IMR-90 (cell line): ENCODE measurements at regions not wholly inside any gene's neighbourhood (a gene's known extent, or its start where the extent isn't known, plus 50 kb on each side); places are given as distances from the start of the nearest gene placed in this dataset.

Source experiments
- ATAC-seq: fragments of 200-7000 bp; cut with Tn5 transposase; 2 replicates; pipeline ENCODE4 v1.9.1; 2020; ENCODE audit warnings: low read depth, mild to moderate bottlenecking, moderate library complexity
- BruUV-seq: library from RNA; stranded (reverse); fragments of 400-500 nt; replicated peaks from 2 replicates; lab custom pipeline; 2021; lab: Mats Ljungman, UMichigan
- CTCF ChIA-PET: fragments of 300-600 bp; formaldehyde crosslinking; extraction: SDS; loops from one replicate; lab custom pipeline; 2021; ENCODE audit warnings: antibody characterized with exemption; lab: Yijun Ruan, JAX
- POLR2A ChIA-PET: fragments of 300-600 bp; sonication (Branson Sonifier 250); formaldehyde crosslinking; loops from one replicate; lab custom pipeline; 2022; ENCODE audit warnings: antibody characterized with exemption; ENCODE audit not compliant: unreplicated experiment; lab: Charles Lee
- DNase-seq: peaks from one replicate; pipeline ENCODE4 v3.0.0; 2013
- H2AFZ ChIP-seq: replicated peaks from 2 replicates; pipeline ENCODE3; 2013; ENCODE audit warnings: low read length, mild to moderate bottlenecking; ENCODE audit not compliant: poor library complexity
- H2AK5ac ChIP-seq: 2 replicates; pipeline ENCODE4 v1.6.1; 2013; ENCODE audit warnings: low read depth, low read length, inconsistent platforms
- H2AK9ac ChIP-seq: replicated peaks from 2 replicates; pipeline ENCODE3; 2013; ENCODE audit warnings: mild to moderate bottlenecking, low read depth, low read length, moderate library complexity; ENCODE audit not compliant: poor library complexity
- H2BK120ac ChIP-seq: 2 replicates; pipeline ENCODE4 v1.6.1; 2013; ENCODE audit warnings: low read depth, low read length, inconsistent platforms
- H2BK15ac ChIP-seq: 3 replicates; pipeline ENCODE4 v1.6.1; 2013; ENCODE audit warnings: low read depth, low read length, inconsistent platforms
- H2BK20ac ChIP-seq: 2 replicates; pipeline ENCODE4 v1.6.1; 2013; ENCODE audit warnings: low read depth, mild to moderate bottlenecking, inconsistent platforms, low read length, moderate library complexity
- H2BK5ac ChIP-seq: 2 replicates; pipeline ENCODE4 v1.6.1; 2013; ENCODE audit warnings: mild to moderate bottlenecking, low read depth, low read length, inconsistent platforms; ENCODE audit not compliant: poor library complexity, severe bottlenecking
- H3K14ac ChIP-seq: replicated peaks from 2 replicates; pipeline ENCODE4 v1.6.1; 2013; ENCODE audit warnings: low read depth, low read length, inconsistent platforms
- H3K18ac ChIP-seq: 2 replicates; pipeline ENCODE4 v1.6.1; 2013; ENCODE audit warnings: low read depth, low read length, control low read depth
- H3K23ac ChIP-seq: 2 replicates; pipeline ENCODE4 v1.6.1; 2013; ENCODE audit warnings: low read depth, low read length, inconsistent platforms
- H3K27ac ChIP-seq: 2 replicates; pipeline ENCODE4 v1.5.1; 2013; ENCODE audit warnings: mild to moderate bottlenecking, control low read depth, low read length; ENCODE audit not compliant: insufficient read depth
- H3K27me3 ChIP-seq: 2 replicates; pipeline ENCODE4 v1.6.1; 2013; ENCODE audit warnings: low read length; ENCODE audit not compliant: control insufficient read depth, insufficient read depth
- H3K36me3 ChIP-seq: 2 replicates; pipeline ENCODE4 v1.6.1; 2013; ENCODE audit warnings: low read length, mixed read lengths; ENCODE audit not compliant: control insufficient read depth, insufficient read depth
- H3K4ac ChIP-seq: 2 replicates; pipeline ENCODE4 v1.6.1; 2013; ENCODE audit warnings: low read depth, low read length, inconsistent platforms
- H3K4me1 ChIP-seq: 2 replicates; pipeline ENCODE4 v1.6.1; 2013; ENCODE audit warnings: low read length, mixed read lengths; ENCODE audit not compliant: control insufficient read depth, insufficient read depth
- H3K4me2 ChIP-seq: 2 replicates; pipeline ENCODE4 v1.6.1; 2013; ENCODE audit warnings: low read depth, mild to moderate bottlenecking, control low read depth, low read length, moderate library complexity
- H3K4me3 ChIP-seq: 2 replicates; pipeline ENCODE4 v1.5.1; 2013; ENCODE audit warnings: low read depth, mild to moderate bottlenecking, control low read depth, low read length, moderate library complexity; ENCODE audit not compliant: insufficient read depth
- H3K56ac ChIP-seq: 2 replicates; pipeline ENCODE4 v1.6.1; 2013; ENCODE audit warnings: low read length, inconsistent platforms; ENCODE audit not compliant: insufficient read depth; ENCODE audit errors: extremely low read depth
- H3K79me1 ChIP-seq, 2 experiments: 2 replicates each; pipeline ENCODE4 v1.6.1; 2013; ENCODE audit warnings: low read length in 2 of 2, inconsistent platforms in 1 of 2, low read depth in 1 of 2
- H3K9ac ChIP-seq: 2 replicates; pipeline ENCODE4 v1.6.1; 2013; ENCODE audit warnings: low read depth, low read length, control low read depth
- H3K9me1 ChIP-seq: 2 replicates; pipeline ENCODE4 v1.6.1; 2013; ENCODE audit warnings: low read length, inconsistent platforms; ENCODE audit not compliant: insufficient read depth
- H3K9me3 ChIP-seq: 2 replicates; pipeline ENCODE4 v1.6.1; 2013; ENCODE audit warnings: low read length; ENCODE audit not compliant: control insufficient read depth, insufficient read depth
- H4K20me1 ChIP-seq: 2 replicates; pipeline ENCODE4 v1.6.1; 2013; ENCODE audit warnings: low read length, inconsistent platforms; ENCODE audit not compliant: insufficient read depth
- H4K5ac ChIP-seq: 2 replicates; pipeline ENCODE4 v1.6.1; 2013; ENCODE audit warnings: mild to moderate bottlenecking, low read depth, low read length, control low read depth
- H4K8ac ChIP-seq, 2 experiments: 2 replicates each; pipeline ENCODE4 v1.6.1; 2013; ENCODE audit warnings: low read depth in 2 of 2, low read length in 2 of 2, control low read depth in 1 of 2, inconsistent platforms in 1 of 2
- H4K91ac ChIP-seq: 2 replicates; pipeline ENCODE4 v1.6.1; 2013; ENCODE audit warnings: low read depth, low read length, inconsistent platforms; ENCODE audit not compliant: insufficient read depth
- BHLHE40 ChIP-seq: fragments of 150-350 bp; IDR thresholded peaks from 2 replicates; pipeline ENCODE4 v1.6.1; 2016; ENCODE audit warnings: mild to moderate bottlenecking, low read depth, low read length
- CEBPB ChIP-seq: IDR thresholded peaks from 2 replicates; pipeline ENCODE4 v1.6.1; 2012; ENCODE audit warnings: low read depth, low read length, improper control_type of control experiment
- CHD1 ChIP-seq: IDR thresholded peaks from 2 replicates; pipeline ENCODE4 v1.6.1; 2012; ENCODE audit warnings: low read depth, low read length, improper control_type of control experiment
- CTCF ChIP-seq: conservative IDR thresholded peaks from 2 replicates; pipeline ENCODE4 v1.5.1; 2012; ENCODE audit warnings: mild to moderate bottlenecking, low read depth, low read length, improper control_type of control experiment
- FOS ChIP-seq: fragments of 150-350 bp; IDR thresholded peaks from 2 replicates; pipeline ENCODE4 v1.6.1; 2016; ENCODE audit warnings: low read depth, low read length
- MAFK ChIP-seq: IDR thresholded peaks from 2 replicates; pipeline ENCODE4 v1.6.1; 2012; ENCODE audit warnings: low read depth, low read length, improper control_type of control experiment
- MAZ ChIP-seq: IDR thresholded peaks from 2 replicates; pipeline ENCODE4 v1.6.1; 2012; ENCODE audit warnings: low read depth, mild to moderate bottlenecking, low read length, improper control_type of control experiment, moderate library complexity, borderline replicate concordance
- MXI1 ChIP-seq: IDR thresholded peaks from 2 replicates; pipeline ENCODE4 v1.6.1; 2012; ENCODE audit warnings: low read depth, mild to moderate bottlenecking, low read length, moderate library complexity, borderline replicate concordance
- RAD21 ChIP-seq: IDR thresholded peaks from 2 replicates; pipeline ENCODE4 v1.6.1; 2012; ENCODE audit warnings: low read length, improper control_type of control experiment
- RCOR1 ChIP-seq: IDR thresholded peaks from 2 replicates; pipeline ENCODE4 v1.6.1; 2012; ENCODE audit warnings: mild to moderate bottlenecking, low read length, improper control_type of control experiment; ENCODE audit not compliant: insufficient replicate concordance
- RFX5 ChIP-seq: IDR thresholded peaks from 2 replicates; pipeline ENCODE4 v1.8.0; 2012; ENCODE audit warnings: low read depth, mild to moderate bottlenecking, low read length, moderate library complexity
- SMC3 ChIP-seq: fragments of 150-350 bp; IDR thresholded peaks from 2 replicates; pipeline ENCODE4 v1.6.1; 2016; ENCODE audit warnings: low read depth, mild to moderate bottlenecking, antibody characterized with exemption, low read length, moderate library complexity
- USF2 ChIP-seq: fragments of 150-350 bp; IDR thresholded peaks from 2 replicates; pipeline ENCODE4 v1.6.1; 2017; ENCODE audit warnings: mild to moderate bottlenecking, antibody characterized with exemption, low read length, low read depth
- WGBS, 2 experiments: methylation state at CpG; one replicate each; pipeline versions ENCODE4 v1.1.5 to v1.1.7; 2013; ENCODE audit warnings: missing lambda C conversion rate in 2 of 2; ENCODE audit not compliant: insufficient read length in 1 of 2; ENCODE audit errors: extremely low coverage in 2 of 2; 5-methylcytosine and 5-hydroxymethylcytosine counted together
- dilution Hi-C: fragments of 300-500 bp; cut with HindIII; formaldehyde crosslinking; loops from one replicate; pipeline ENCODE4 v1.14.3; 2018; ENCODE audit warnings: low sequenced_read_pairs; ENCODE audit not compliant: unreplicated experiment
- in situ Hi-C: fragments of 300-500 bp; cut with MboI; formaldehyde crosslinking; loops from 3 replicates; pipeline ENCODE4 v1.14.3; 2019; ENCODE audit warnings: low sequenced_read_pairs, inconsistent platforms, mixed read lengths
- intact Hi-C: fragments of 100-400 bp; cut with micrococcal nuclease; formaldehyde crosslinking; loops from 2 replicates; pipeline ENCODE4 v1.10.0; 2022

- no peak for TF ChIP-seq RFX5
- TF ChIP-seq MAFK, result peak; percentile 85
Measured at GRCh38 chr1:100794748-100795645, 75.5 kb downstream of the VCAM1 start (continued).

- peak overlapping the region; percentile 68 for H3K4ac ChIP-seq
- H3K23ac ChIP-seq, result no peak overlapping the region
- no peaks in the 10 kb centered on the region; the same call in 1 of the 2 replicates for H3K9me1 ChIP-seq
- no peak overlapping the region for H3K9ac ChIP-seq
- H2AFZ ChIP-seq, result no peak overlapping the region
- peak overlapping the region; percentile 71 for H2BK120ac ChIP-seq
- peak overlapping the region; percentile 83 for H3K18ac ChIP-seq
- peak overlapping the region; percentile 54; the same call in 1 of the 2 replicates for H3K27ac ChIP-seq
- no peak overlapping the region; the same call in 1 of the 2 replicates for H3K4me2 ChIP-seq
- H3K27me3 ChIP-seq, result no peaks in the 10 kb centered on the region
- CTCF ChIA-PET, result interaction anchor here (1.1 kb wide), 1 partner anchor 59 kb away, joined by 6 read pairs; no protein-coding TSS in a partner anchor
- DNase-seq, result no peak
- no peak overlapping the region for H3K4me3 ChIP-seq
- POLR2A ChIA-PET, result no interaction called here
- no peaks in the 10 kb centered on the region for H3K9me3 ChIP-seq
- H4K20me1 ChIP-seq, result no peaks in the 10 kb centered on the region
- H2AK5ac ChIP-seq, result no peak overlapping the region
- no peaks in the 10 kb centered on the region for H3K36me3 ChIP-seq
- no TSS peak for BruUV-seq
- peak overlapping the region in 1 of 2 experiments; percentile 6; a peak in 1 of 4 replicates for H4K8ac ChIP-seq
- H4K5ac ChIP-seq, result peak overlapping the region; percentile 87
- WGBS, 2 experiments, result no CpG with 5 or more reads among the region's 3 CpGs
- no peak for TF ChIP-seq MAFK
- TF ChIP-seq CHD1, result no peak
- TF ChIP-seq BHLHE40, result no peak
- TF ChIP-seq MAZ, result no peak
- TF ChIP-seq FOS, result no peak
- no peak for TF ChIP-seq MXI1
- no peak for TF ChIP-seq CEBPB
- TF ChIP-seq RAD21, result no peak
- no peak for TF ChIP-seq RCOR1
- TF ChIP-seq CTCF, result no peak
- TF ChIP-seq SMC3, result no peak
- no peak for TF ChIP-seq USF2
- H2BK15ac ChIP-seq, result peak overlapping the region; percentile 75; the same call in 2 of the 3 replicates
- peaks cover 19% of the 10 kb centered on the region for H3K4me1 ChIP-seq
- no peak overlapping the region for H2AK9ac ChIP-seq
- peak overlapping the region; percentile 78 for H2BK20ac ChIP-seq
- H3K79me1 ChIP-seq, result no peaks in the 10 kb centered on the region
- intact Hi-C loops (loop anchor here (10.0 kb wide), 1 partner anchor 171 kb away; no protein-coding TSS in a partner anchor), in situ Hi-C loops (no loop called here), dilution Hi-C loops (no loop called here)
- no peak overlapping the region for H3K56ac ChIP-seq
- peak overlapping the region; percentile 48; the same call in 1 of the 2 replicates for H3K14ac ChIP-seq
- peak overlapping the region; percentile 64 for H2BK5ac ChIP-seq
- peak overlapping the region; percentile 74 for H4K91ac ChIP-seq
- ATAC-seq, result no peak
Measured at GRCh38 chr1:100795646-100795985, 76.1 kb downstream of the VCAM1 start.
